AG10803 (cell line): ENCODE measurements at regions not wholly inside any gene's neighbourhood (a gene's known extent, or its start where the extent isn't known, plus 50 kb on each side); places are given as distances from the start of the nearest gene placed in this dataset.

ENCODE experiments used
- DNase-seq: peaks from one replicate; pipeline ENCODE4 v3.0.0; 2010; ENCODE audit warnings: low read depth
- H3K4me3 ChIP-seq: 2 replicates; pipeline ENCODE4 v1.5.1; 2011; ENCODE audit warnings: mild to moderate bottlenecking, low read length, control low read depth
- TF ChIP-seq, protein P1 (sequence below): conservative IDR thresholded peaks from 2 replicates; pipeline ENCODE4 v1.5.1; 2011; ENCODE audit warnings: mild to moderate bottlenecking, low read length, control low read depth, inconsistent platforms

DNA sequence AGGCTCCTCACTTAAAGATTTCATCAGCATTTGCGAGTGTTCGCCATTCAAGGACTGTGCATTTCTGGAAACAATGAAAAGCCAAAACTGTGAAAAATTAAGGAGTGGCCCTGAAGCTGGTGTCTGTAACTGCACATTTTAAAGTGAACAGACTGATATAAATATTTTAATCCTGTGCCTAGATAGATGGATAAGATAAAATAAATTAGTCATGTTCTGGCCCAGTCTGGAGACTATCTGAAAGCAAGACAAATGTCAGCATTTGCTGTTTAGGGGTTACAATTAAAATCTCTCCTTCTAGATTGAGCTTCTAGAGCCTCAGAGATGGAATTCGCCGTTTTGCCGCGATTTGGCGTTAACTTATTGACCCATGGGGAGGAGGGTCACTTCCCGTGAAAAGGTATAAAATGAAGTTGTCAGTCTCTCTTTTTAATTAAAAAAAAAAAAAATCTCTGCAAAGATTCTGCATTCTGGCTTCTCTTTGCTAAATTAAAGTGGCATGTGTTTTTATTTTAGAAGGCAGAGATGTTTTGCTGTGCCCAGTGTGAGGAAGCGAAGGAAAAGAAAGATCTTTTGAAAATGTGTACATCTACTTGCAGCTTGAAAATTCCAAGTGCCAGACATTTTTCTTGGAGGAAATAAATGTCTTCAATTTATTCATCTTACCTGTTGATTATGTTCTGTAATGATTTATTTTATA is 79.7 kb upstream of the WNT7B start:
- peak overlapping the region; percentile 79 for H3K4me3 ChIP-seq
- no peak for DNase-seq
- TF ChIP-seq, protein P1, sequence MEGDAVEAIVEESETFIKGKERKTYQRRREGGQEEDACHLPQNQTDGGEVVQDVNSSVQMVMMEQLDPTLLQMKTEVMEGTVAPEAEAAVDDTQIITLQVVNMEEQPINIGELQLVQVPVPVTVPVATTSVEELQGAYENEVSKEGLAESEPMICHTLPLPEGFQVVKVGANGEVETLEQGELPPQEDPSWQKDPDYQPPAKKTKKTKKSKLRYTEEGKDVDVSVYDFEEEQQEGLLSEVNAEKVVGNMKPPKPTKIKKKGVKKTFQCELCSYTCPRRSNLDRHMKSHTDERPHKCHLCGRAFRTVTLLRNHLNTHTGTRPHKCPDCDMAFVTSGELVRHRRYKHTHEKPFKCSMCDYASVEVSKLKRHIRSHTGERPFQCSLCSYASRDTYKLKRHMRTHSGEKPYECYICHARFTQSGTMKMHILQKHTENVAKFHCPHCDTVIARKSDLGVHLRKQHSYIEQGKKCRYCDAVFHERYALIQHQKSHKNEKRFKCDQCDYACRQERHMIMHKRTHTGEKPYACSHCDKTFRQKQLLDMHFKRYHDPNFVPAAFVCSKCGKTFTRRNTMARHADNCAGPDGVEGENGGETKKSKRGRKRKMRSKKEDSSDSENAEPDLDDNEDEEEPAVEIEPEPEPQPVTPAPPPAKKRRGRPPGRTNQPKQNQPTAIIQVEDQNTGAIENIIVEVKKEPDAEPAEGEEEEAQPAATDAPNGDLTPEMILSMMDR = no peak

DNA sequence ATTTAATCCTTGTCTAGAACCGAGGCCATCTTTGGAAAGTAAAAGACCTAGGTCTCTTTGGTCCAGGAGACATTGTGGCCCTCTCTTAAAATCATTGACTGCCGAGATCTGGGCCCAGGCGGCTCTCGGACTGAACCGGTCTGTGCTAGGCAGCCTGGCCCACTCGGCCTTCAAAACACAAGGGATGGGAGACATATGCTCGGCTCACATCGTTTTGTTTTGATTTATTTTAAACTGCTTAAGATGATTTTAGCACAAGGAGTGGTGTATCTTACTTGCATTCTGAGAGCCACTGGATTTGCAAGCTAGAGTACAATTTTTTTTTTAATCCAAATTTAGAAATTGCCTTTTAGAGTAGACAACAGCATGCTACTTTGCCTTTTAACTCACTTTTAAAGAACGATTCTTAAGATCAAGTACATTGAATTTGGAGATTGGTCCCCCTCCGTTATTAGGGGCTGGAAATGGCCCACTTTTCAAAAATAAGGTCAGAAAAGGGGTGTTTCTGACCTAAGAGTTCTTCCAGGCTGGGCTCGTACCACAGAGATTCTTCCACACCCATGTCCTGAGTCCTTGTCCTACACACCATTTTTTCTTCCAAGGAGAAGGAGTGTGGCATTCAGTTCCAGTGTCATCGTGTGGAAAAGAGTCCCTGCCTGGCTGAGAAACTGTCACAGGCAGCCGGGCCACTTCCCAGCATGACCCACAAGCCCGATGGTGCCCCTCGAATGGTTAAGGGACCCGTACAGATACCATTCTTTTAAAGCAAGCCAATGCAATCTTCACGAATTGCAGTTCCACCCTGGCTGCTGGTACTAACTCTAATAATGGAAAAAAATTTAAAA is 80.5 kb upstream of the WNT7B start:
- no peak for DNase-seq
- peak overlapping the region; percentile 79 for H3K4me3 ChIP-seq
- TF ChIP-seq, protein P1 = no peak

DNA sequence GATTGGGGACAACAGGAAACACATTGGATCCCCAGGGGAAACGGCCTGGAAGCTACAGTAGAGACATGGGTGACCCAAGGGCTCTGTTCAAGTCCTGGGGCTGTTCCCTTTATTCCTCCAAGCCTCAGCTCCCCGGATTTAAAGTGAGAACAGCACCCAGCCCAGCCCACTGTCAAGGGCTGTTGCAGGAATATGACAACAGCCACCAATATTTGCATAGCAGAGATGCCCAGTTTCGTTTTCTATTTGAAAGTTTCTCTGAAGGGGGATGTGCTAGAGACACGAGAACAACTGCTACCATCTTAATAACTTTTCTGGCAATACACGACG is 81.1 kb upstream of the WNT7B start:
- H3K4me3 ChIP-seq = peak overlapping the region; percentile 79
- TF ChIP-seq, protein P1 = no peak
- DNase-seq = peak; percentile 83

DNA sequence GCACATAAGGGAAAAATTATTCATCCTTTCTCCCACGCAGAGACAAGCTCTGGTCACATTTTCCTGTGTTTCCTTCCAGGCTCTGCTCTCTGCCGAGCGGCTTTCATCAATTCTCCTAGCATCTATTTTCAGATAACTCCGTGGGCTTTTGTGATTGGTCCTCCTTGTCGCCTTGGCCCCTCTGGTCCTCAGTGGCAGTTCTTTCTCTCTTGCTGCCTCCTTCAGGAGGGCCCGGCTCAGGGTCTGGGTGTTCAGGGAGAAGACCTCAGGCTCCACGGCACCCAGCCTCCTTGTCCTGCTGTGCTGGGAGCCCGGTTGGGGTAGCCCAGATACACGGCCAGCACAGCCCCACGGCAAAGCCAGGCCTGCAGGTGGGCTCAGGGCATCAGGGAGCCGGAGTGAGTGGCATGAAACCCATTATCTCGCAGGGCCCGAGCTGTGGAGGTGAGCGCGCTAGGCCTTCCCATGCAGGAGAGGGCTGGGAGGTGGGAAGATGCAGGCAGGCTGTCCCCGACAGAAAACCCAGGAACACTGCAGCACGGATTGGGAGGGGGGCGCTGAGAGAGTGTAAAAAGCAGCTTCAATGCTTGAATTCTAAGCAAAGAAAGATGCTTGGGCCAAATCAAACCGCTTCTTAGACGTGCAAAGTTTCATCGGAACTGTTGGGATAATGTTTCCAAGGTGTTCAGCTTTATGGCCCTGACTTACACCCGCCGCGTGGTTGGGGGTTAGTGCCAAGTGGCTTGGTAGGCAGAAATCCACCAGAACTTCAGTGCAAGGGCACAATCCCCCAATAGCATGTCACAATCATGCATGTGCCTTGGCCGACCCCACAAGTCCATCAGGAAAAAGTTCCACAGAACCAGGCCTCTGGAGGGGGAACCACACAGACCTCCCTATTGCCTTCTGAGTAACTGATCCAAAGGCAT is 81.9 kb upstream of the WNT7B start:
- no peak for DNase-seq
- peak overlapping the region; percentile 79 for H3K4me3 ChIP-seq
- TF ChIP-seq, protein P1 = no peak

DNA sequence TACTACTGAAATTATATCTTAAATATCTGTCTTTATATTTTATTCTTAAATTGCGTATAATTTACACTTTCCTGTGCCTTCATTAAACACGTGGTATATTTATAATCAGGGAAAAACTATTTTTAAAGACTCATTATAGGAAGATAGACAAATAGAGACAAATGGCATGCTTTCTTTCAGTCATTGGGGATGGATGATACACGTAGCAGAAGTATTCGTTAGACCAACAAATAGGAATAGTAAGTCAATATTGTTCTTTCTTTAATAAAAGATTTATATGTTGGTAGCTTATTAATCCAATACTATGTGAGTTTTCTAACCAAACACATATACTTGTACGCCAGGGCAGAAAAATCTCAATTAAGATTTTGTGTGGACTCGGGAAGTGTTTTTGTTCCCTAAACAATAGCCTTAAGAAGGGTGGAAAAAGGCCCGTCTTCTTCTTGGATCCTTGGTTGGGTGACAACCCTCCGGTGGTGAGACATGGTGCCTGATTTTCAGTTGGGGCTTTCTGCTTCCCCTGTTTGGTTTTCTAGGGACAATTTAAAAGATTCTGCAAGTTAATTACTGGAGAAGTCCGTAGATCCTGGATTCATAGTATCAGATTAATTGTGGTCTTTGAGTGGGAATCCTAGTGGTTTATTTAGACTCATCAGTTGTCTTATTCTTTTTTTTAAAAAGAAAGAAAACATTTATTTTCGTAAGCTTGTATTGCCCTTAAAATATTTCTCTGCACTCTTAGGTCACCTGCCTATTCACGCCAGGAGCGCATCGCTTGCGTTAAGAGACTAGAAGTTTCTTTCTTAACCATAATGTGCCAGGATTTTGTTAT is 83.5 kb upstream of the WNT7B start:
- TF ChIP-seq, protein P1 = no peak
- DNase-seq = no peak

DNA sequence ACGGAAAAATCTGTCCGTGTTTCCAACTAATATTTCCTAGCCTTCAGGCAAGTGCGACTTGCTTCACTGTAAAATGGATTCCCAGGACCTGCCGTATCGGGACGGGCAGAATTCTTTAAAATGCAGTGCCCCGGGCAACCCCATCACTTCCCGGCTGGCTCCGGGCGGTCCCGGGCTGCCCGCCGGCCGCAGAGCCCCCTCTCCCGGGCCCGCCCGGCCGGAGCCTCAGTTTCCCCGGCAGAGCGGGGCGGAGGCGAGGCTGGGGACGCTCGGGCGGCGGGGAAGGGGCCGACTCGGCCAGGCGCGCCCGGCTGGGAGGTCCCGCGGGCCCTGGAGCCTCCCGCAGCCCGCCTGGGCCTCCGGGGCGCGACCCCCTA is 84.2 kb upstream of the WNT7B start:
- DNase-seq = no peak
- no peak overlapping the region for H3K4me3 ChIP-seq
- TF ChIP-seq, protein P1 = no peak

More for the DNA sequence above, 83.5 kb upstream of the WNT7B start:
- H3K4me3 ChIP-seq = no peak overlapping the region
